Superior temporal gyrus (tissue), 1 donor: ENCODE measurements at regions not wholly inside any gene's neighbourhood (a gene's known extent, or its start where the extent isn't known, plus 50 kb on each side); places are given as distances from the start of the nearest gene placed in this dataset.
"Not testable (repeated sequence)": the region's sequence is repeated elsewhere in the genome, so short reads cannot be mapped to it uniquely, and the experiment has no call there.

Source experiments
- DNase-seq: peaks from one replicate; pipeline ENCODE4 v3.0.0-alpha.2; 2016; ENCODE audit errors: extremely low spot score

- DNase-seq, result no peak
These were observed 151.3 kb upstream of the THUMPD2 start for GRCh38 chr2:39930175-39930917.

- no peak for DNase-seq
These were observed 150.5 kb upstream of the THUMPD2 start for GRCh38 chr2:39929531-39929930.

GRCh38 chr2:39925312-39925711, 146.3 kb upstream of the THUMPD2 start:
- DNase-seq, result no peak

DNA sequence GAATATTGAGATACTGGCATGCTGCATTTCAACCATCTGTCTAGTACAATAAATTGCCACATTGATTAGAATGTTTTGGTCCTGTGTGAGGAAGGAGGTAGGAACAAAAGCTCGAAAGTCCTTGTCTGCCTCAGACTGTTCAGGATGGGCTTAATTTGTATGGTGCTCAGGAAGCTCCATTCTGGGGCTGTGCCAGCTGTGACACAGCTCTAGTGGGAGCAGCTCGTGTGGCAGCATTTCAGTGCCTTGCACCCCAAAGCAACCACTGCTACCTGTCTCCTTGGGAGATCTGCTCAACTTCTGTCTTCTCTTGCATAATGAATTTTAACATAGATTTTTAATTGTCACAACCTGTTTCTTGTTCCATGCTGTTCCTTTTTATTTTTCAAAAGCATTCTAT, 144.4 kb upstream of the THUMPD2 start:
- DNase-seq, result no peak

DNA sequence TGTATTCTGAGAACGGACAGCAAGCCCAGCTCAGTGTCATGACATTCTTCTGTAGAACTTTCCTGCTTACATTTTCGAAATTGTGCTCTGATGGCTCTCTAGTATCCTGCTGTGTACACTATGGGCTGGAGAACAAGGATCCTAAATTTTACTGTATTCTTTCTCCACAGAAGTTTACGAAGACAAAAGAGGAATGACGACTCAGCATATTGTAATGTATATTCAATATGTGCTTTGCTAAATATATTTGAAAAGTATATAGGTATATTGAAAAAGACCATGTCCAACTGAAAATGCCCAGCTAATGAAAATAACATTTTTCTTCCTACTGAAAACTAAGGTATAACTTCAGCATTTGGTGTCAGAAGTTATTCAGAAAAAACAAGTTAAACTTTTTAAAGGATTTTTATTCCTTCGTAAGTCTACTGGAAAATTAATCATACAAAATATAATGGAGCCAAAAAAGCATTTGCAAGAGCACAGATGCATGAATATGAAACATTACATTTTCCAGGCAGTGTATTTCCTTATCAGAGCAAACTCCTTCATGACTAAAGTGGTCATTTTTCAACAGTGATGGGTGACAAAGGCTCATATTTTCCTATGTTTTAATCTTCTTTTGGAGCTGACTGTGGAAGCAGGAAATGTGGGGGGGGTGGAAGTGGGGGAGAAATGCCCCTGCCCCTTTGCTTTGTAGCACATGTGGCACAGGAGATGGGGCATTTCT, 143.8 kb upstream of the THUMPD2 start:
- no peak for DNase-seq

- DNase-seq, result no peak
These were observed 141.3 kb upstream of the THUMPD2 start for GRCh38 chr2:39920307-39920801.

- no peak for DNase-seq
These were observed 140.7 kb upstream of the THUMPD2 start for GRCh38 chr2:39919511-39920306.

DNA sequence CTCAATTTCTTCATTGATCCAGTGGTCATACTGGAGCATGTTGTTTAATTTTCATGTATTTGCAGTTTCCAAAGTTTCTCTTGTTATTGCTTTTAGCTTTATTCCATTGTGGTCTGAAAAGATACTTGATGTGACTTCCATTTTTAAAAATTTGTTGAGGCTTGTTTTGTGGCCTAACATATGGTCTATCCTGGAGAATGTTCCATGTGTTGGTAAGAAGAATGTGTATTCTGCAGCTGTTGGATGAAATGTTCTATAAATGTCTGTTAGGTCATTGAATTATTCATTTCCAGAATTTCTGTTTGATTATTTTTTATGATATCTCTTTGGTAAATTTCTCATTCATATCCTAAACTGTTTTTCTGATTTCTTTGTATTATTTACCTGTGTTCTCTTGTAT, 139.8 kb upstream of the THUMPD2 start:
- no peak for DNase-seq

- DNase-seq, result not testable (repeated sequence)
These were observed 138.3 kb upstream of the THUMPD2 start for GRCh38 chr2:39917371-39917770.

DNA sequence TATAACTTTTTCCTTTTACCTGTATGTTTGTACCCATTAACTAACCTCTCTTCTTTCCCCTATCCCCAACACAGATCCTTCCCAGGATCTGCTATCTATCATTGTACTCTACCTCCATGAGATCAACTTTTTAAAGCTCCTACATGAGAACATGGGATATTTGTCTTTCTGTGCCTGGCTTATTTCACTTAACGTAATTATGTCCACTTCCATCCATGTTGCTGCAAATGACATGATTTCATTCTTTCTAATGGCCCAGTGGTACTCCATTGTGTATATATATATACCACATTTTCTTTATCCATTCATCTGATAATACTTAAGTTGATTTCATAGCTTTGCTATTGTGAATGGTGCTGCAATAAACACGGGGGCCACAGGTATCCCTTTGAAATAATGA, 135.9 kb upstream of the THUMPD2 start:
- no peak for DNase-seq

DNA sequence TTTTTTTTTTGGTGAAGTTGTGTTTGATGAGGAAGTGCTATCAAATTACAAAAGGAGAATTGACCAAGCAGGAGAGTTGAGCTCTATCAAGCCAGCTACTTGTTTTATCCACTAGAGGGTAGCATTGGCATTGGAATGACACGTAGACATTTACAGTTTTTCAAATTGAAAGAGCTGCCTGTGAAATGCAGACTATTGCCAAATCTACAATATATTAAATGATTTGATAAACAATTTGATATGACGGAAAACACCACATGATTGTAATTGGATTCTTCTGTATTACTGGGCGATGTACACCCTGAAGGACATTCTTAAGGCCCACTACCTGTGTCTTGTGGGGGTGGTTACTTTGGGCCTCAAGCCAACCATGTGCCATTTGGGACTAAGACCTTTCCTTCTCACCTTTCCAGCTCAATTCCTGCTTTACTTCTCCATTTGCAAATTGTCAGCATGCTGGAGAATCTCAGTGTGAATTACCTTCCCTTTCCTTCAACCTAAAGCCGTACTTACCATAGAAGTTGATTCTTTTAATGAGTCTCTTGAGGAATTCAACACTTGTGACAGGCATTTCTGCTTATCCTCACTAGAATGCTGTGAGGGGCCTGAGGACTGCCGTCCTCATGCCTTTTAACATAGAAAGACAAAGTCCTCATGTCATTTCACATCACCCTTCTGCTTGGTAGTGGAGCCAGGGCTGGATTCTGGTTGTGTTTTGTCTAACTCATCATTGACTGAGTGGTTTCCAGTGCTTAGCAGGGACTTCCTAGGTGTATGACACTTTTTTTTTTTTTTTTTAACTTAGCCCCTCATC, 134.8 kb upstream of the THUMPD2 start:
- peak; percentile 89 for DNase-seq

- DNase-seq, result peak; percentile 17
These were observed 123.0 kb upstream of the THUMPD2 start for GRCh38 chr2:39902103-39902502.

DNA sequence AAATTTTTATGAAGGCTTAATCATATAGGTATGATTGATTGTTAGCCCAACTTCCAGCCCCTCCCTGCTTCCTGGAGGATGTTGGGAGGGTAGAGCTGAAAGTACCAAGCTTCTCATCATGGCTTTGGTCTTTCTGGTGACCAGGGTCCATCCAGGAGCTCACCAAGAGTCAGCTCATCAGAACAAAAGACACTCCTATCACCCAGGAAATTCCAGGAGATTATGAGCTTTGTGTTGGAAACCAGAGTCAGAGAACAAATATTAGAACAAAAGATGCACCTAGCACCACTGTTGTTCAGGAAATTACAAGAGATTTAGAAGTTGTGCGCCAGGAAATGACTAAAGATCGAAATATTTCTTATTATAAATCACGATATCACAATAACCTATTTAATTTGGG, 119.9 kb upstream of the THUMPD2 start:
- DNase-seq, result no peak

DNA sequence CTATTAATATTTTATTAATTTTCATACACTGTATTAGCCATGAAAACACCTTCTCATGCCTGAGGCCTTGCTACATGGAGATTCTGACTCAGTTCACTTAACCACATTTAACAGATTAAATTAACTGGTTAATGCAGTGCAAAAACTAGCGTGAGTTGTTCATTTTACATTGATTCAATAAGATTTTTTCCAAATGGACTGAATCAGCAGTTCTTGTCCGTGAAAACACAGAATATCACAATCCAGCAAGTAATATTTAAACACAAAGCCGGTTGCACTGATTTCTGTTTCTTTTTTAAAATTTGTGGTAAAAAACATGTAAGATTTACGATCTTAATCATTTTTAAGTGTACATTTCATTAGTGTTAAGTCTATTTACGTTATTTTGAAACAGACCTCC, 118.2 kb upstream of the THUMPD2 start:
- no peak for DNase-seq

GRCh38 chr2:39894082-39894481, 115.0 kb upstream of the THUMPD2 start:
- no peak for DNase-seq

DNA sequence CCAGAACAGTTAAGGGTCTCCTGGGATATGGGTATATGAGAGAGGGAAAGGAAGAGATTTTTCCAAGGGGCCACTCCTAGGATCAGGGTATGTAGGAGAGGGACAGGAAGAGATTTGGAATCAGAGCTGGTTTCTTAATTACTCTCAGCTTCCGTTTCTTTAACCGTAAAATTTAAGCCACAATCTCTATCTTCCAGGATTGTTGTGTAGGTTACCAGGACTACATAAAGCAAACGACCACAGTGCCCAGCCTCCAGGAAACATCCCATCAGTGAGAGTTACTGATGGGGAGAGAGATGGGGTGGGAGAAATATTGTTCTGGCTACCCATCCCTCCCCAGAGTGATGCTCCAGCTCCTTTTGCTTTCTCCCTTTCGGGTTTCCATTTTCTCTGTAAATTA, 114.6 kb upstream of the THUMPD2 start:
- DNase-seq, result no peak

GRCh38 chr2:39881948-39882347, 102.9 kb upstream of the THUMPD2 start:
- DNase-seq, result peak; percentile 14

DNA sequence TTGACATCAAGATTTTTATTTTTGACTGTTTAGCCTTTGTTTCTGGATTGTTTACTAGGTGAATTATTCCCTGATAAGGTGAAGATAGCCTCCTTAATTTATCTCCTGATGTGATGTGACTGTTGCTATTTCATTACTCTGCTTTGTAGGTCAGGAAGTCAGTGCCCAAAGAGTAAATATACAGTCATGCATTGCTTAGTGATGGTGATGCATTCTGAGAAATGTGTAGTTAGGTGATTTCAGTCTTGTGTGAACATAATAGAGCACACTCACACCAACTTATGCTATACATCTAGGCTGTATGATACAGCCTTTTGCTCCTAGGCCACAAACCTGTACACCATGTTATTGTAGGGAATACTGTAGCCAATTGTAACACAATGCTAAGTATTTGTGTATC, 102.4 kb upstream of the THUMPD2 start:
- DNase-seq, result no peak

- not testable (repeated sequence) for DNase-seq
These were observed 99.9 kb upstream of the THUMPD2 start for GRCh38 chr2:39879001-39879400.

GRCh38 chr2:39875914-39876267, 96.8 kb upstream of the THUMPD2 start:
- DNase-seq, result no peak

DNA sequence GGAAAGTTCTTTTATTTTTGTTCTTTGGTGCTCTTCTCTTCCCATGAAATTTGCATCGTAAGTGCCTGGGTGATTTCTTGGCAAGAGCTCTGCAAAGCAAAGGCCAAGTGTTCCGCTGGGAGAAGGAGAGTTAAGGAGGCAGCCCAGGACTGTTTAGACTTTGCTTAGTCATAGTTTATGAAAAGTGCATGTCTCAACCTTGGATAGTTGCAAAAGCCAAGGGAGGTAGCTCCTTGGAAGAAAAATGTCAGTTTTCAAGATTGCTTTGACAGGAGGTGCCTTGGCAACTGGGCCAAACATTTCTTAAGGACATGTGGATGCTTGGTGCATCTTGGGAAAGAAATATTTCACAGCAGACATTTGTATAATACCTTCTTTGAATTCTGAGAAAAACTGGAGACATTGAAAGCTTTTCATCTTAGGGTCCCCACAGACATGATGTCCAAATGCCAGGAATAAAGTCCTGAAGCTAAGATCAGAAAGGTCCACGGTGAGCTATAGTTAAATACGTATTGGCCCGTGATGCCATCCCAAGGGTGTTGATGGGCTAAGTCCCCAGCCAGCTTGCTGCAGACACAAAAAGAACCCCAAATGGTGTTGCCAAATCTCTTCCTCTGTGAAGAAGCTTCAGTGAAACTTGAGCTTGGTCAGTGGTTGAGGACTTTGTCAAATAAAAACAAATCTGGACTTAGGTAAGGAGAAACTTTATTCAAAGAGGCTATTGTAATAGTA, 96.3 kb upstream of the THUMPD2 start:
- DNase-seq, result peak; percentile 48
